GM18511 (cell line): ENCODE measurements at regions not wholly inside any gene's neighbourhood (a gene's known extent, or its start where the extent isn't known, plus 50 kb on each side); places are given as distances from the start of the nearest gene placed in this dataset.
"Not testable (repeated sequence)": the region's sequence is repeated elsewhere in the genome, so short reads cannot be mapped to it uniquely, and the experiment has no call there.

Experiments used
- ATAC-seq: cut with Tn5 transposase; IDR thresholded peaks from one replicate; pipeline ENCODE4 v1.9.1; 2021; ENCODE audit warnings: mild to moderate bottlenecking, moderate library complexity; ENCODE audit not compliant: unreplicated experiment

GRCh38 chrX:81348388-81348787, 146.5 kb downstream of the SH3BGRL start:
- no peak for ATAC-seq

- no peak for ATAC-seq
These were observed 153.1 kb downstream of the SH3BGRL start for GRCh38 chrX:81354954-81355353.

- no peak for ATAC-seq
These were observed 153.5 kb downstream of the SH3BGRL start for GRCh38 chrX:81355436-81355835.

GRCh38 chrX:81367291-81367690, 165.4 kb downstream of the SH3BGRL start:
- ATAC-seq: no peak

- no peak for ATAC-seq
These were observed 175.4 kb downstream of the SH3BGRL start for GRCh38 chrX:81377329-81377728.

GRCh38 chrX:81378560-81378959, 176.7 kb downstream of the SH3BGRL start:
- no peak for ATAC-seq

GRCh38 chrX:81390237-81390636, 188.3 kb downstream of the SH3BGRL start:
- ATAC-seq: peak; percentile 94

- ATAC-seq: no peak
These were observed 190.5 kb downstream of the SH3BGRL start for GRCh38 chrX:81392396-81392795.

GRCh38 chrX:81405781-81406180, 203.9 kb downstream of the SH3BGRL start:
- no peak for ATAC-seq

- ATAC-seq: no peak
These were observed 209.6 kb downstream of the SH3BGRL start for GRCh38 chrX:81411517-81411916.

- ATAC-seq: no peak
These were observed 210.5 kb downstream of the SH3BGRL start for GRCh38 chrX:81412428-81412827.

GRCh38 chrX:81412857-81413256, 211.0 kb downstream of the SH3BGRL start:
- not testable (repeated sequence) for ATAC-seq

- no peak for ATAC-seq
These were observed 212.7 kb downstream of the SH3BGRL start for GRCh38 chrX:81414630-81415029.
